ENCODE measurements at regions not wholly inside any gene's neighbourhood (a gene's known extent, or its start where the extent isn't known, plus 50 kb on each side); places are given as distances from the start of the nearest gene placed in this dataset.

GRCh38 chr4:181976764-181977163, 266.4 kb upstream of the TENM3 start:
- Histone ChIP-seq H4K20me1 (ENCODE audit: insufficient read depth, low read length) (no peaks in the 10 kb centered on the region), H3K4me3 (ENCODE audit: insufficient read depth, low read length) (no peak overlapping the region), H2AFZ (ENCODE audit: low read length) (no peak overlapping the region), H3K9me3 (ENCODE audit: low read depth, low read length) (peaks cover 2% of the 10 kb centered on the region), H3K4me2 (ENCODE audit: insufficient read depth, low read length) (no peak overlapping the region), H3K4me1 (ENCODE audit: insufficient read depth, low read length) (peaks cover 5% of the 10 kb centered on the region), H3K27me3 (ENCODE audit: insufficient read depth, low read length) (no peaks in the 10 kb centered on the region), H3K79me2 (ENCODE audit: insufficient read depth, low read length) (no peaks in the 10 kb centered on the region), H3K27ac (ENCODE audit: low read depth, low read length) (no peak overlapping the region), H3K36me3 (ENCODE audit: insufficient read depth, low read length) (no peaks in the 10 kb centered on the region)
- TF ChIP-seq CTCF (IDR thresholded peaks at IDR 0.05; ENCODE audit: extremely low read depth, low read depth, low read length): no peak
- no peak for DNase-seq (ENCODE audit: insufficient read length, low spot score, missing footprints)

- Histone ChIP-seq H3K79me2 (ENCODE audit: insufficient read depth, low read length) (no peaks in the 10 kb centered on the region), H3K36me3 (ENCODE audit: insufficient read depth, low read length) (no peaks in the 10 kb centered on the region), H3K27me3 (ENCODE audit: insufficient read depth, low read length) (no peaks in the 10 kb centered on the region), H3K4me3 (ENCODE audit: insufficient read depth, low read length) (no peak overlapping the region), H3K9me3 (ENCODE audit: low read depth, low read length) (no peaks in the 10 kb centered on the region), H4K20me1 (ENCODE audit: insufficient read depth, low read length) (no peaks in the 10 kb centered on the region), H2AFZ (ENCODE audit: low read length) (no peak overlapping the region), H3K4me1 (ENCODE audit: insufficient read depth, low read length) (no peaks in the 10 kb centered on the region), H3K27ac (ENCODE audit: low read depth, low read length) (no peak overlapping the region), H3K4me2 (ENCODE audit: insufficient read depth, low read length) (no peak overlapping the region)
- TF ChIP-seq CTCF (IDR thresholded peaks at IDR 0.05; ENCODE audit: extremely low read depth, low read depth, low read length): no peak
- no peak for DNase-seq (ENCODE audit: insufficient read length, low spot score, missing footprints)
These were observed 260.8 kb upstream of the TENM3 start for GRCh38 chr4:181982437-181982836.

GRCh38 chr4:181982856-181983255, 260.3 kb upstream of the TENM3 start:
- Histone ChIP-seq H3K4me2 (ENCODE audit: insufficient read depth, low read length) (no peak overlapping the region), H4K20me1 (ENCODE audit: insufficient read depth, low read length) (no peaks in the 10 kb centered on the region), H3K9me3 (ENCODE audit: low read depth, low read length) (no peaks in the 10 kb centered on the region), H2AFZ (ENCODE audit: low read length) (no peak overlapping the region), H3K4me3 (ENCODE audit: insufficient read depth, low read length) (no peak overlapping the region), H3K4me1 (ENCODE audit: insufficient read depth, low read length) (no peaks in the 10 kb centered on the region), H3K27ac (ENCODE audit: low read depth, low read length) (no peak overlapping the region), H3K79me2 (ENCODE audit: insufficient read depth, low read length) (no peaks in the 10 kb centered on the region), H3K36me3 (ENCODE audit: insufficient read depth, low read length) (no peaks in the 10 kb centered on the region), H3K27me3 (ENCODE audit: insufficient read depth, low read length) (no peaks in the 10 kb centered on the region)
- no peak for TF ChIP-seq CTCF (IDR thresholded peaks at IDR 0.05; ENCODE audit: extremely low read depth, low read depth, low read length)
- no peak for DNase-seq (ENCODE audit: insufficient read length, low spot score, missing footprints)

- Histone ChIP-seq H2AFZ (ENCODE audit: low read length) (no peak overlapping the region), H3K79me2 (ENCODE audit: insufficient read depth, low read length) (no peaks in the 10 kb centered on the region), H4K20me1 (ENCODE audit: insufficient read depth, low read length) (no peaks in the 10 kb centered on the region), H3K27ac (ENCODE audit: low read depth, low read length) (no peak overlapping the region), H3K4me3 (ENCODE audit: insufficient read depth, low read length) (no peak overlapping the region), H3K27me3 (ENCODE audit: insufficient read depth, low read length) (no peaks in the 10 kb centered on the region), H3K9me3 (ENCODE audit: low read depth, low read length) (no peaks in the 10 kb centered on the region), H3K4me2 (ENCODE audit: insufficient read depth, low read length) (no peak overlapping the region), H3K36me3 (ENCODE audit: insufficient read depth, low read length) (no peaks in the 10 kb centered on the region), H3K4me1 (ENCODE audit: insufficient read depth, low read length) (no peaks in the 10 kb centered on the region)
- no peak for DNase-seq (ENCODE audit: insufficient read length, low spot score, missing footprints)
- no peak for TF ChIP-seq CTCF (IDR thresholded peaks at IDR 0.05; ENCODE audit: extremely low read depth, low read depth, low read length)
These were observed 255.8 kb upstream of the TENM3 start for GRCh38 chr4:181987392-181987791.
